ENCODE measurements at regions not wholly inside any gene's neighbourhood (a gene's known extent, or its start where the extent isn't known, plus 50 kb on each side); places are given as distances from the start of the nearest gene placed in this dataset.

- Mint-ChIP-seq H3K4me1 (no peaks in the 10 kb centered on the region), H3K27me3 (no peaks in the 10 kb centered on the region), H3K4me3 (no peak overlapping the region), H3K9me3 (ENCODE audit: insufficient read depth) (peaks cover 2% of the 10 kb centered on the region), H3K27ac (no peak overlapping the region)
- no peaks in the 10 kb centered on the region for H3K4me1 ChIP-seq (ENCODE audit: control insufficient read depth in 2 of 2, insufficient read depth in 2 of 2, low read length in 2 of 2)
- no peaks in the 10 kb centered on the region for H3K27me3 ChIP-seq (replicated peaks in 1 of 4; ENCODE audit: control extremely low read depth in 1 of 4, control insufficient read depth in 3 of 4, insufficient read depth in 4 of 4, low read length in 3 of 4)
- H3K4me3 ChIP-seq (ENCODE audit: control extremely low read depth in 1 of 5, extremely low read depth in 1 of 5, insufficient read depth in 1 of 5, low read depth in 2 of 5, low read length in 4 of 5): no peak overlapping the region
- H3K4me2 ChIP-seq (replicated peaks; ENCODE audit: low read depth, low read length, poor library complexity, severe bottlenecking): no peak overlapping the region
- H3K9me3 ChIP-seq (ENCODE audit: control extremely low read depth in 1 of 3, control insufficient read depth in 2 of 3, insufficient read depth in 1 of 3, low read length in 2 of 3): no peaks in the 10 kb centered on the region
- no peaks in the 10 kb centered on the region for H4K20me1 ChIP-seq (ENCODE audit: control insufficient read depth, insufficient read depth, low read length, poor library complexity, severe bottlenecking)
- no peaks in the 10 kb centered on the region for H3K79me2 ChIP-seq (ENCODE audit: control insufficient read depth, insufficient read depth, low read length)
- H3K27ac ChIP-seq (ENCODE audit: low read length in 2 of 2): no peak overlapping the region
- CTCF ChIA-PET: no interaction called here
- no peak overlapping the region for H3K9ac ChIP-seq (ENCODE audit: low read length)
- DNase-seq (no peak), ATAC-seq (ENCODE audit: low read depth) (no peak)
- no peaks in the 10 kb centered on the region for H3K36me3 ChIP-seq (replicated peaks in 1 of 2; ENCODE audit: control extremely low read depth in 1 of 2, control insufficient read depth in 1 of 2, extremely low read depth in 1 of 2, insufficient read depth in 2 of 2, low read length in 1 of 2)
- no peak overlapping the region for H2AFZ ChIP-seq (ENCODE audit: insufficient read depth, low read depth, low read length, poor library complexity, severe bottlenecking)
- POLR2A ChIA-PET: no interaction called here
- intact Hi-C loops (cut with micrococcal nuclease): no loop called here
- TF ChIP-seq CTCF (IDR thresholded peaks at IDR 0.05) (no peak), EZH2 (IDR thresholded peaks at IDR 0.05; ENCODE audit: borderline replicate concordance, insufficient read depth, low read depth, low read length, poor library complexity, severe bottlenecking) (no peak)
- WGBS (ENCODE audit: insufficient coverage): no CpG with 5 or more reads among the region's 5 CpGs
Measured at GRCh38 chr13:108435393-108436149, 166.1 kb downstream of the TNFSF13B start.

- ChIA-PET POLR2A (no interaction called here), CTCF (no interaction called here)
- no peaks in the 10 kb centered on the region for H3K27me3 Mint-ChIP-seq
- H3K27ac ChIP-seq (ENCODE audit: low read length in 2 of 2): no peak overlapping the region
- H2AFZ ChIP-seq (ENCODE audit: insufficient read depth, low read depth, low read length, poor library complexity, severe bottlenecking): no peak overlapping the region
- H3K4me1 ChIP-seq (ENCODE audit: control insufficient read depth in 2 of 2, insufficient read depth in 2 of 2, low read length in 2 of 2): no peaks in the 10 kb centered on the region
- H3K4me3 ChIP-seq (ENCODE audit: control extremely low read depth in 1 of 5, extremely low read depth in 1 of 5, insufficient read depth in 1 of 5, low read depth in 2 of 5, low read length in 4 of 5): no peak overlapping the region
- no peak overlapping the region for H3K9ac ChIP-seq (ENCODE audit: low read length)
- H3K79me2 ChIP-seq (ENCODE audit: control insufficient read depth, insufficient read depth, low read length): no peaks in the 10 kb centered on the region
- TF ChIP-seq EZH2 (IDR thresholded peaks at IDR 0.05; ENCODE audit: borderline replicate concordance, insufficient read depth, low read depth, low read length, poor library complexity, severe bottlenecking) (no peak), CTCF (IDR thresholded peaks at IDR 0.05) (no peak)
- no peak for DNase-seq
- no peaks in the 10 kb centered on the region for H3K27me3 ChIP-seq (replicated peaks in 1 of 4; ENCODE audit: control extremely low read depth in 1 of 4, control insufficient read depth in 3 of 4, insufficient read depth in 4 of 4, low read length in 3 of 4)
- intact Hi-C loops (cut with micrococcal nuclease): no loop called here
- H3K36me3 ChIP-seq (replicated peaks in 1 of 2; ENCODE audit: control extremely low read depth in 1 of 2, control insufficient read depth in 1 of 2, extremely low read depth in 1 of 2, insufficient read depth in 2 of 2, low read length in 1 of 2): no peaks in the 10 kb centered on the region
- H4K20me1 ChIP-seq (ENCODE audit: control insufficient read depth, insufficient read depth, low read length, poor library complexity, severe bottlenecking): no peaks in the 10 kb centered on the region
- no peaks in the 10 kb centered on the region for H3K4me1 Mint-ChIP-seq
- no peak overlapping the region for H3K4me3 Mint-ChIP-seq
- no peak for ATAC-seq (ENCODE audit: low read depth)
- H3K9me3 Mint-ChIP-seq (ENCODE audit: insufficient read depth): peaks cover 2% of the 10 kb centered on the region
- no peaks in the 10 kb centered on the region for H3K9me3 ChIP-seq (ENCODE audit: control extremely low read depth in 1 of 3, control insufficient read depth in 2 of 3, insufficient read depth in 1 of 3, low read length in 2 of 3)
- H3K4me2 ChIP-seq (replicated peaks; ENCODE audit: low read depth, low read length, poor library complexity, severe bottlenecking): no peak overlapping the region
- WGBS (ENCODE audit: insufficient coverage): no CpG with 5 or more reads among the region's 2 CpGs
- no peak overlapping the region for H3K27ac Mint-ChIP-seq
Measured at GRCh38 chr13:108437496-108437895, 168.0 kb downstream of the TNFSF13B start.
